Fibroblast of lung (primary cell): ENCODE measurements at regions not wholly inside any gene's neighbourhood (a gene's known extent, or its start where the extent isn't known, plus 50 kb on each side); places are given as distances from the start of the nearest gene placed in this dataset.

Experiments
- EZH2 ChIP-seq: IDR thresholded peaks from 2 replicates; pipeline ENCODE4 v1.5.1; 2012; ENCODE audit warnings: low read length, control low read depth, mild to moderate bottlenecking; ENCODE audit errors: missing control alignments
- TF ChIP-seq, protein P1 (sequence below), 2 donors: IDR thresholded peaks in 1 of 2; conservative IDR thresholded peaks in 1 of 2; 1 replicate in 1 of 2; 2 replicates in 1 of 2; pipeline ENCODE4 v1.5.1; 2011 to 2012; ENCODE audit warnings: low read length in 2 of 2, control low read depth in 1 of 2, inconsistent platforms in 1 of 2, low read depth in 1 of 2, mild to moderate bottlenecking in 1 of 2

DNA sequence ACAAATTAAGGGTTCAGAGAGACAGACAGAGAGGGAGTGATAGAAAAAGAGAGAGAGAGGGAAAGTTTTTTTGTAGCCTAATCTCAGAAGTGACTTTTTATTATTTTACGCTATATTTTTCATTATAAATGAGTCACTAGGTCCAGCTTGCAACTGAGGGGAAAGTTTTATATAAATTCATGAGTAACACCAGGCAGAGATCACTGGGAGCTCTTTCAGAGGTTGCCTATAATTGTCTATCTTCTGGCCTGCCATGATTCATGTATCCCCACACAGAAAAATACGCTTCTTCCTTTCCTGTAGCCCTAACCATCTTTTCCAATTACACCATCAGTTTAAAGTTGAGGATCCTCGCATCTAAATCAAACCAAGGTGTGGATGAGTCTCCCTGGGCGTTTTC lies 467.9 kb downstream of the SLITRK1 start:
- TF ChIP-seq, protein P1, sequence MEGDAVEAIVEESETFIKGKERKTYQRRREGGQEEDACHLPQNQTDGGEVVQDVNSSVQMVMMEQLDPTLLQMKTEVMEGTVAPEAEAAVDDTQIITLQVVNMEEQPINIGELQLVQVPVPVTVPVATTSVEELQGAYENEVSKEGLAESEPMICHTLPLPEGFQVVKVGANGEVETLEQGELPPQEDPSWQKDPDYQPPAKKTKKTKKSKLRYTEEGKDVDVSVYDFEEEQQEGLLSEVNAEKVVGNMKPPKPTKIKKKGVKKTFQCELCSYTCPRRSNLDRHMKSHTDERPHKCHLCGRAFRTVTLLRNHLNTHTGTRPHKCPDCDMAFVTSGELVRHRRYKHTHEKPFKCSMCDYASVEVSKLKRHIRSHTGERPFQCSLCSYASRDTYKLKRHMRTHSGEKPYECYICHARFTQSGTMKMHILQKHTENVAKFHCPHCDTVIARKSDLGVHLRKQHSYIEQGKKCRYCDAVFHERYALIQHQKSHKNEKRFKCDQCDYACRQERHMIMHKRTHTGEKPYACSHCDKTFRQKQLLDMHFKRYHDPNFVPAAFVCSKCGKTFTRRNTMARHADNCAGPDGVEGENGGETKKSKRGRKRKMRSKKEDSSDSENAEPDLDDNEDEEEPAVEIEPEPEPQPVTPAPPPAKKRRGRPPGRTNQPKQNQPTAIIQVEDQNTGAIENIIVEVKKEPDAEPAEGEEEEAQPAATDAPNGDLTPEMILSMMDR (conservative IDR thresholded peaks at IDR 0.05 in 1 of 2, IDR thresholded peaks at IDR 0.05 in 1 of 2; ENCODE audit: low read depth in 1 of 2, low read length in 2 of 2), result no peak
- TF ChIP-seq EZH2, result no peak
